GM10266 (cell line): ENCODE measurements at regions not wholly inside any gene's neighbourhood (a gene's known extent, or its start where the extent isn't known, plus 50 kb on each side); places are given as distances from the start of the nearest gene placed in this dataset.

ENCODE experiments used
- DNase-seq: peaks from one replicate; pipeline ENCODE4 v3.0.0; 2012; ENCODE audit errors: extremely low spot score
- TF ChIP-seq, protein P1 (sequence below): IDR thresholded peaks from 2 replicates; pipeline ENCODE4 v1.5.1; 2012; ENCODE audit warnings: mild to moderate bottlenecking, low read depth; ENCODE audit not compliant: control insufficient read depth, insufficient read depth; ENCODE audit errors: missing control alignments

DNA sequence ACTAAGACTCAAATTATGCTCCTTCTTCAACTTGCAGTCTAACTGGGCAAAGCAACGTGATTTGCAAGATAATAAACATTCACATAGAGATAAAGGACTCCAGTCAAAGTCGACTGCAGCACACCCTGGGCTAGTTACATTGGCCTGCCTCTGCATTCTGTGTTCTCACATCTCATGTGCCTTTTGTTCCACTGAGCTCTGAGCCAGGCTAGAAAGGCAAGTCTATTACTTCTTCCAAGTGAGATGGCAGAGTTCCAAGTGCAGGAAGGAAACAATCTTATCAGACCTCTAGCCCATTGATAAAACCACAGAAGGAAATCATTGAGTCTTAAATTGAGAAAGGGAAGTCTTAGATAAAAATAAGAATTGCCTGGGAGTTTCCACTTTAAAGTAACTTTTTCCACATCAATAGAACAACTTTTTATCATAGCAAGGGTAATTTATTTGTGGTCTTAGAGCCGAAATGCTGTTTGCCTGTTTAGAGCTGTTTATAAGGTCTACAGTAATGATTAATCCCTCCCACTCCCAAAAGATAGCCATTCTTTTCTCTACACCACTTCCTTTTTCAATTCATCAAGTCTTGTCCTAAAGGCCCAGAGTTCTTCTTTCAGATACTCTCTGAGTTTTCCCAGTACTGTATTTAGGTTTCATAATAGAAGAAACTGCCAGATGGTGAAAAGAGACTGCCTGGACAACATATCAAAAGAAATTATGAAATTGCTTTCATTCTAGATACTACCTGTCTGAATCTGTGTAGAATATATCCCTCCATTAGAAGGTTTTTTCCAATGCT lies 200.2 kb downstream of the GUCY2F start:
- TF ChIP-seq, protein P1, sequence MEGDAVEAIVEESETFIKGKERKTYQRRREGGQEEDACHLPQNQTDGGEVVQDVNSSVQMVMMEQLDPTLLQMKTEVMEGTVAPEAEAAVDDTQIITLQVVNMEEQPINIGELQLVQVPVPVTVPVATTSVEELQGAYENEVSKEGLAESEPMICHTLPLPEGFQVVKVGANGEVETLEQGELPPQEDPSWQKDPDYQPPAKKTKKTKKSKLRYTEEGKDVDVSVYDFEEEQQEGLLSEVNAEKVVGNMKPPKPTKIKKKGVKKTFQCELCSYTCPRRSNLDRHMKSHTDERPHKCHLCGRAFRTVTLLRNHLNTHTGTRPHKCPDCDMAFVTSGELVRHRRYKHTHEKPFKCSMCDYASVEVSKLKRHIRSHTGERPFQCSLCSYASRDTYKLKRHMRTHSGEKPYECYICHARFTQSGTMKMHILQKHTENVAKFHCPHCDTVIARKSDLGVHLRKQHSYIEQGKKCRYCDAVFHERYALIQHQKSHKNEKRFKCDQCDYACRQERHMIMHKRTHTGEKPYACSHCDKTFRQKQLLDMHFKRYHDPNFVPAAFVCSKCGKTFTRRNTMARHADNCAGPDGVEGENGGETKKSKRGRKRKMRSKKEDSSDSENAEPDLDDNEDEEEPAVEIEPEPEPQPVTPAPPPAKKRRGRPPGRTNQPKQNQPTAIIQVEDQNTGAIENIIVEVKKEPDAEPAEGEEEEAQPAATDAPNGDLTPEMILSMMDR: no peak
- DNase-seq: no peak

DNA sequence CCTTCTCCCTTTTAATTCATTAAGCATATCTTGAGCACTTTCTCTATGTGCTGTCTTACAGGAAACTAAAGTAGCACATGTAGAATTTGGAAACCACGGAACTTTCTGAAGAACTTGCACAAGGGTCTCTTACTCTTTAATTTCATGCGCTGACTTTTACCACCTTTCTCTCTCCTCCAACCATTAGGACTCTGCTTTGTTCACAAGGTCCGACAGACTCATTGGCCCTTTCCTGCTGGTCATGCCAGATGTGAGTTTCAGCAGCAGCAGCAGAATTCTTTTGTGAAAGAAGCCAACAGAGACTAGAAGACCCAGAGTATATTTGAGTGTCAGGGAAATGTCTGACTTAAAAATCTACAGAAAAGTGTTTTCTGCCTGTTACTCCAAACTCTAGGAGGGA lies 207.1 kb downstream of the GUCY2F start:
- TF ChIP-seq, protein P1: no peak
- no peak for DNase-seq

DNA sequence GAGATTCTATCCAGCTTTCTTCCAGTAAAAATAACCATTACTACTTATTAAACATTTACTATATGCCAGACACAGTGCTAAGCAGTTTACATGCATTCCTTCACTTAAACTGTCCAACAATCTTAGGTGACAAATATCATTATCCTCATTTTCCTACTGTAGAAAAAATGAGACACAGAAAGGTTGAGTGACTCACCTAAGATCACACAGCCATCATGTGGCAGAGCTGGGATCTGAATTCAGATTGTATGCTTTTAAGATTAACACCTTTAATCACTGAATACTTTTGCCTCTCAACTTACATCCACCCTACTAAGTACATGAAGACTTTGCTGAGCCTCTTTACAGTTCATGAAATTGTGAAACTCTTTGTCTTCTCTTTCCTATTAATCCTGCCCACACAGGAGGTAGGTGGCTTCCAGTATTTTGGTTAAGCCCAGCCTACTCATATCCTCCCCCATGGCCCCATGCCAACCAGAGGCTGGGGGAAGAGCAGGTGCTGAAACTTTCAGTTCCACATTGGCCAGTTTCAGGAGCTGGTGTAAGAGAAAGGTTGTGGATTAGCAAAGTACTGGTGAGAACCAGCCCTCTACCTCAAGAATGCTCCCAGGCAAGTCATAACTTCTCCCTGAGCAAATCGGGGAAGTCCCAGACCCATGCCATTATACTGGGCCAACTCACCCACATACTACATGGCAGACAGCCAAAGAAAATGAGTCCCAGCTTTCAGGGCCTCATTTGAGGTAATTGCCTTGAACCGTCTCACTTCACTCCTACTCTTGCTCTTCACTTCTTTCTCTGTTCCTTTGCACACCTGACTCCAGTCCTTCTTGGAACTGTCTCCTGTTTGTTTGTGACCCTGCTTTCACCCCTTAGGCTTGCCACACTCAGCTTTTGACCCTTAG lies 211.1 kb downstream of the GUCY2F start:
- TF ChIP-seq, protein P1: no peak
- DNase-seq: peak; percentile 40

DNA sequence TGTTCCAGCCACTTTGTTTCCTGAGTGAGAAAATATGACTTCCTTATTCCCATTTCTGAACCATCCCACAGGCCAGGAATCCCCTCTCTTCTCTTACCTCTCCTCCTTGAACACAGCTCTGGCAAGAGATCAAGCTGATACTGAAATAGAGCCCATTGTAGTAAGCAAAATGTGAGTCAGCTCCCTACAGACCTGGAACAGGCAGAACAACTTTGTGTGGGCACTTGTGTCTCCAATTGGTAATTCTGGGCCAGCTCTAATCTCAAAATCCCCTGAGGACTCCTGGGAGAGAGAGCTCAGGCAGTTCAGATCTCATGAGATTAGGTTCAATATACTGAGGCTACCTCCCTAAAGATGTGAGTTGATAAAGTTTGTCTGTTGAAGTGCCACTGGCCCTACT lies 213.5 kb downstream of the GUCY2F start:
- TF ChIP-seq, protein P1: no peak
- DNase-seq: no peak

DNA sequence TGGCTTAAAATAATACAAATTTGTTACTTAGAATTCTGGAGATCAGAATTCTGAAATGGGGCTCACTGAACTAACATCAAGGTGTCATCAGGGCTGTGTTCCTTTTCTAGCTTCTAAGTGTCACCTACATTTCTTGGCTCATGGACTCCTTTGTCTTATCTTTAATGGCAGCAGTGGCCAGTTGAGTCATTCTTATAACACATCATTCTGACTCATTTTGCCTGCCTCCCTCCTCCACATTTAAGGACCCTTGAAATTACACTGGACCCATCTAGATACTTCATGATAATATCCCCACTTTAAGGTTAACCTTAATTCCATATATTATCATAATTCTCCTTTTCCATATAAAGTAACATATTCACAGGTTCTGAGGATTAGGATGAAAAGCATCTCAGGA lies 215.9 kb downstream of the GUCY2F start:
- TF ChIP-seq, protein P1: no peak
- DNase-seq: no peak

DNA sequence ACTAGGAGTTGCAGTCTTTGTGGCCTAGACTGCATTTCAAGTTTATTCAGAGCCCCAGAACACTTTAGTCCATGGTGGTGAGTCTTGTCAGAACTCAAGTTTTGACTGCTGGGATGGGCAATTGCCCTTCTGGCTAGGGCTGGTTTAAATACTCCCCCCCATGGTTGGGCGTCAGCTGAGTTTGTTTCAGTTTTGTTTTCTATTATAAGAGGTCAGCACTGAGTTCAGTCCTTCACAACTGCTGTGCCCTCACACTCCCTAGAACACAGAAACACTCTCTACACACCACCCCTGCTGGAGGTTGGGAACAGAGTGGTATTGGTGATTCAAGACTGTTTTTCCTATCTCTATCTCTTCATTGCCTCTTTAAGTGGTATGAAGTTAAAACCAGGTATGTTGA lies 217.0 kb downstream of the GUCY2F start:
- no peak for DNase-seq
- TF ChIP-seq, protein P1: no peak

DNA sequence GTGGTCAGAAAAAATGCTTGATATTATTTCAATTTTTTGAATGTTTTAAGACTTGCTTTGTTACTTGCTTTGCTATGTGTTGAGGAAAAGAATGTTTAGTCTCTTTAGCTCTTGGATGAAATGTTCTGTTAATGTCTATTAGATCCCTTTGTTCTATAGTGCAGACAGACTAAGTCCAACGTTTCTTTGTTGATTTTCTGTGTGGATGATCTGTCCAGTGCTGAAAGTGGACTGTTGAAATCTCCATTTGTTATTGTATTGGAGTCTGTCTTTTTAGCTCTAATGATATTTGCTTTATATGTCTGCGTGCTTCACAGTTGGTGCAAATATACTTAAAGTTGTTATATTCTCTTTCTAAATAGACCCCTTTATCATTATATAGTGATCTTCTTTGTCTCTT lies 220.6 kb downstream of the GUCY2F start:
- DNase-seq: no peak
- TF ChIP-seq, protein P1: no peak
